ENCODE measurements at regions not wholly inside any gene's neighbourhood (a gene's known extent, or its start where the extent isn't known, plus 50 kb on each side); places are given as distances from the start of the nearest gene placed in this dataset.

DNA sequence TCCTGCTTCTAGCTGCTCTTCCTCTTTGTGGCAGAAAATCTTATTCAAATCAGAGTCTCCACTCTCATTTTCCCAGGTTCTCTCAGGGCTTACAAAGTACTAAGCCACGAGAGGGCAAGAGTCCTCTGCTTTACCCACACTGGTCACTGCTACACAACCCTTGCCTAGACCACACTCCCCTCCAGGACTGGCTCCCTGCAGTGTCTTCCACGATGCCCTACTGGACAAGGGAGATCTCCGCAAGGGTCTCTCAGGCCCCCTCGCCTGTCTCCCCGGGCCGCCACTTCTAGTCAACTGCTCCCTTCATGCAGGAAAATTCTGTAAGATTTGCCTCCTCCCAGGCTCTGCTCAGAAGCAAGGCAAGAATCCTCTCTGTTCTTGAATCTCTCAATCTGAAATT lies 319.6 kb downstream of the RRAGC start:
- DNase-seq (ENCODE audit: low spot score): no peak

DNA sequence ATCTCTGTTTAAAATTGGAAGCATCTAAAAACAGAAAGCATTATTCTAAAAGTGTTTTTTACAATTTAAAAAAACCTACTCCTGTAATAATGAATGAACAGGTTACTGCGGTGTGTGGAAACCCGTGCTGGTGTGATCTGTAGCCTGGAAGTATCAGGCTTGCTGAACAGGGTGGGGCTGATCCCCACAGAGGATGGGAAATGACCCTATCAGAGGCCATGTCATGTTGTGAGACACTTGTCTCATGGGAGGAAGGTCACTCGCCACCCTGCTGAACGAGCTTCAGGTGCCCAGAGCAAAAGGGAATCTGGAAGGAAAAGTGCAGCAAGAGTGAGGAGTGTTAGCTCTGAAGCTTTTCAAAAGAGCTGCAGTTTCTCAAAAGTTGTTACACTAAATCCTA lies 320.7 kb downstream of the RRAGC start:
- no peak for DNase-seq (ENCODE audit: low spot score)

DNA sequence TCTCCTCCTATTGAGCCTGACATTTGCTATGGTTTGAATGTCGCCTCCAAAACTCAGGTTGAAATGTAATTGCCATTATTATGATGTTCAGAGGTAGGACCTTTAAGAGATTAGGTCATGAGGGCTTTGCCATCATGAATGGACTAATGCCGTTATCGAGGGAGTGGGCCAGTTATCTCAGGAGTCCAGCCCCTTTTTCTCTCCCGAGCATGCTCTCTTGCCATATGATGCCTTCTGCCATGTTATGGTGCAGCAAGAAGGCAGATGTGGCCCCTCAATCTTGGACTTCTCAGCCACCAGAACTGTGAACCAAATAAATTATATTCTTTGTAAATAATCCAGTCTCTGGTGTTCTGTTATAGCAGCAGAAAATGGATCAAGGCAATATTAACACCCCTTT lies 323.5 kb downstream of the RRAGC start:
- no peak for DNase-seq (ENCODE audit: low spot score)

DNA sequence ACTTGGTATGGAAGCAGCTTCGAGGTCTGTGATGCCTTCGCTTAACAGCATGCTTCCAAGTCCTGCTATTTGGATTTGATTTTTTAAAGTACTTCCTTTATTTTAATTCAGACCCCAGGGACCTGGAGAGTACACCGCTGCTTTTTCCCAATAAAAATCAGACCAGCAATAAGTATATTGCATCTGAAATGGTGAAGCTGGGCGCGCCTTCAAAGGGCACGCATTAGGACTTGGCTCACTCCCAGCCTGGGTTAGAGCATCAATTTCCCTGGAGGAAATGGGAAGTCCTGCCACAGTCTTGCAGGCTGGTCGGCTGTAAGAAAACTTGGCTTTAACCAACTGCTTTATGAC lies 325.1 kb downstream of the RRAGC start:
- DNase-seq (ENCODE audit: low spot score): no peak

DNA sequence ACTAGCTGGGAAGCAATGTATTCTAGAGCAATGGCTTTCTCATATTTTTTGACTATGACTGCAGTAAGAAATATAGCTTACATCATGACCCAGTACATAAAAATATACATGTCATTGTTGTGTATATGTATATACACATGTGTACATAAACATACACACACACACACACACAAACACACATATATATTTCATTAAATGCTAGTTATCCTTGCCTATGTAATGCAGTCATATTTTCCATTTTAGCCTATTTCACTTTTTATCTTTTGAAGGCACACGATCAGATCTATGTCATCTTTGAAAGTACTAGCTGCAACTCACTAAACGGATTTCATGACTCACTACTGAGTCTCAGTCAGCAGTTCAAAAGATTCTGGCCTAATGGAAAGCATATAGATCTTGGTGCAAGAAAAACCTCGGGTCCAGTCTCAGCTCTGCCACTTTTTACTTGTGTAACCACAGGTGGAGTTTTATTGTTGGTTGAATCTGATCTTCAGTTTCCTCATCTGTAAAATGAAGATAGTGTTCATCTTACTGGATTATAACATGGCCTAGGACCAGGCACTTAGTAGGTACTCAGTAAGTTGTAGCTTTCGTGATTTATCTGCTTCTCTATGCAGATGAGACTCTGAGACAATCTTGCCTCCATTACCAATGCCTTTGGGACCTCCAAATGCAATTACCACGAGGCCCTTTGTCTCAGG lies 325.6 kb downstream of the RRAGC start:
- DNase-seq (ENCODE audit: low spot score): no peak

GRCh38 chr1:38530957-38531356 lies 328.6 kb downstream of the RRAGC start:
- no peak for DNase-seq (ENCODE audit: low spot score)

- no peak for DNase-seq (ENCODE audit: low spot score)
These were observed 329.6 kb downstream of the RRAGC start for GRCh38 chr1:38529946-38530345.

- DNase-seq (ENCODE audit: low spot score): no peak
These were observed 330.2 kb downstream of the RRAGC start for GRCh38 chr1:38529391-38529790.

DNA sequence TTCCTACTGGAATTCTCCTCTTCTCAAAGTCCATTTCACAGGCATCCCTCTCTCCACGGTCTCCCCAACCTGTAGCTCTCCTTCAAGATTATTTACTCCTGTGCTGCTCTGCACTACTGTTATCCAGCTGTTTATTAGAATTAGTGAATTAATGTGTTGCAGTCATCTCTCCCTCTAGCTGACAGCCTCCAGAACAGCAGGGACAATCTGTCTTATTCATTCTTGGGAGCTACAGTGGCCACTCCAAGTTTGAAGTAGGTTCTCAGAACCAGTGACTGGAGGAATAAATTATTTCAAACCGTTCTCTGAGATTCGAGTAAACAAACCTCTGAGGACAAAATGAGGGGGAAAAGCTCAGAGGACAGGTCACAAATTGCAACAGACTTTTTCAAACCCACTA lies 330.9 kb downstream of the RRAGC start:
- no peak for DNase-seq (ENCODE audit: low spot score)

GRCh38 chr1:38527373-38527966 lies 332.1 kb downstream of the RRAGC start:
- no peak for DNase-seq (ENCODE audit: low spot score)

- no peak for DNase-seq (ENCODE audit: low spot score)
These were observed 333.5 kb downstream of the RRAGC start for GRCh38 chr1:38526046-38526445.

- no peak for DNase-seq (ENCODE audit: low spot score)
These were observed 334.1 kb downstream of the RRAGC start for GRCh38 chr1:38525343-38526043.

- DNase-seq (ENCODE audit: low spot score): no peak
These were observed 335.4 kb downstream of the RRAGC start for GRCh38 chr1:38524025-38524641.

DNA sequence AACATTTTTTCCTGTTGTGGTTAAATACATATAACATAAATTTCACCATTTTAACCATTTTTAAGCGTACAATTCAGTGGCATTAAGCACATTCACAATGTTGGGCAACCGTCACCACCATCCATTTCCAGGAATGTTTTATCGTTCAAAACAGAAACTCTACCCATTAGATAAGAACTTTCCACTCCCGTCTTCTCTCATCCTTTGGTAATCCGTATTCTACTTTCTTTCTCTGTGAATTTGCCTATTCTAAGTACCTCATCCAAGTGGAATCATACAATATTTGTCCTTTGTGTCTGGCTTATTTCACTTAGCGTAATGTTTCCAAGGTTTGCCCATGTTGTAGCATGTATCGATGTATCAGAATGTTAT lies 336.0 kb downstream of the RRAGC start:
- DNase-seq (ENCODE audit: low spot score): no peak

DNA sequence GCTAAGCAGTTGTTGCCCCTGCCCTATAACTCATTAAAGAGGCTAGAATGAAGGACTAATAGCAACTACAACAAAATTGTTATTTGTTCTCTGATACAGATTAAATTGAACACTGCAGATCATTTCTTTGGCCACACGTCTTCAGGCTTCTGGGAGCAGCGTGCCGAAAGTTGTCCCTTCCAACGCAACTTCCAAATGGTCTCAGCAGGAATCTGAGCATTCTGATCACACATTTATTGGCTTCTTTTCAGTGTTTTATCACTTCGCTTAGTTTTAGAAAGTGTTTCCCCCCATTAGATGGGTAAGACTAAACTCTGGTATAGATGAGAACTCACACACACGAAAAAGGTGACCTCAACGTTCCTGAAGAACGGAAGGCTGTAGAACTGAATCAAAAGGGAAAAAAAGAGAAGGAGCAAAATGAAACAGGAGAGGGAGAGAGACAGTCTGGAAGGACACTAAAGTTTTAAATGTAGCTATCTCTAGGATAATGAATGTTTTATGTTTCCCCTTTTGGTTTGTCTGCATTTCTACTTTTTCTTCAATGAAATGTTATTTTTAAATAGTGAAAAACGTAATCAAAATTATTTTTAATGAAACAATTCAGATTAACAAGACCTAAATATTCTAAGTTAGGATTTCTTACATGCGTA lies 336.5 kb downstream of the RRAGC start:
- DNase-seq (ENCODE audit: low spot score): no peak

- DNase-seq (ENCODE audit: low spot score): no peak
These were observed 343.0 kb downstream of the RRAGC start for GRCh38 chr1:38516560-38516959.

- DNase-seq (ENCODE audit: low spot score): no peak
These were observed 346.8 kb downstream of the RRAGC start for GRCh38 chr1:38512789-38513188.

DNA sequence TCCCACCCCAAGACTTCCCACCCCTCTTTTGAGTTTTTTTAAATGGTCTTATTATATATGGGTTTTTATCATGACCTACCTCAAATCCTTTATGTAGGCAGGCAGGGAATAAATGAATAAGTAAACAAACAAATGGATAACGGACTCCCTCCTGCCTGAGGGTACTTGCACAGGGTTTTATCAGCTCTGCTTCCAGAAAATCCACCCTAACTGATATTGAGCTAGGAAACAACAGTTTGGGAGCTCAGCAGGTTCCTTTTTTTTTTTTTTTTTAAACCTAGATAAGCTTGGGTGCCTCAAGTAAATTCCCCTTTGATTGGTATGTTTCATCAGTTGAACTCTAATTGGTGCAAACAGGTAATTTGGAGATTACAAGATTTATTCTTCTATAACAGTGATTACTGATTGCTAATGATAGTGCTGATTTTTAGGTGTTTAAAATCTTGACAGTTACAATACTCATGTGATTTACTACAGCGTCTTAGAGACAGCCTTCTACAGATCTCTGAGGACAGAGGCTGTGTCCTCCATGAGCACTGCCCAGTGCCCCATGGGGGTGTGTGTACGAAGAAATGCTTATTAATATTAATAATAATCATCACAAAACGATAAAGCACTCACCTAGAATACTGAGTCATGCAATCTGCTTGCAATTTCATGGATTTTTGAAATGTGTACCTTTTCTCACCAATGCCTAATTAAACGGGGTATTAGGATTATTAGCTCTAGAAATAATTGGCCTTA lies 347.4 kb downstream of the RRAGC start:
- no peak for DNase-seq (ENCODE audit: low spot score)

DNA sequence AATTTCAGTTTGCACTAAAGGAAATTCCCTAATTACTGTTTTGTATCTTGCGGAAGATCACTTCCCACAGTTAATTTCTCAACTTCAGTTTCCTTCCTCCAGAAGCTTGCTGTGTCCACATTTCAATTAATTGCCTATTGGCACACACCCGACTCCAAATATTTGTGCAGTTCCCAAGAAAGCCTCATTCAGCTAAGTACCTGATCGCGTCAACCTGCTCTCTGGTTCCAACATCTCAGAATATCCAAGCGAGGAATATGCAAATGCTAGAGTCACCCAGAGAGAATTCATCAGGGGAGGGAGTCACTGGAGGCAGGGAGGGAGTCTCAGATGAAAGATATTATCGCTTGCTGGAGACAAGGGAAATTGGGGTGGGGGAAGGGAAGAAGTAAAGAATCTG lies 351.3 kb downstream of the RRAGC start:
- DNase-seq (ENCODE audit: low spot score): no peak

DNA sequence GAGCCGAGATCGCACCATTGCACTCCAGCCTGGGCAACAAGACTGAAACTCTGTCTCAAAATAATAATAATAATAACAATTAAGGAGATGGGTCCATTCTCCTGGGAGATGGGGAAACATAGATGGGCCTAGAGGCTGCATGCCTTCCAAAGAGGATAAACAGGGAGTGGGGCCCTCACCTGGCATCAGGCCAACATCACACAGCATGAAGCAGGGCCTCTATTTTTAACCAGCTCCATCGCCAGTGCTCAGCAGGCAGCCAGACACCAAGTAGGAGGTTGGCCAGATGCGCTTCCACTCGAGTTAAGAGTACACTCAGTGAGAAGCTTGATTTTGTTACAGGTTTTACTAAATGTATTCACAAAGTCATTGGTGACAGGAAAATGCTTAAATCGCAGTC lies 352.0 kb downstream of the RRAGC start:
- DNase-seq (ENCODE audit: low spot score): no peak

DNA sequence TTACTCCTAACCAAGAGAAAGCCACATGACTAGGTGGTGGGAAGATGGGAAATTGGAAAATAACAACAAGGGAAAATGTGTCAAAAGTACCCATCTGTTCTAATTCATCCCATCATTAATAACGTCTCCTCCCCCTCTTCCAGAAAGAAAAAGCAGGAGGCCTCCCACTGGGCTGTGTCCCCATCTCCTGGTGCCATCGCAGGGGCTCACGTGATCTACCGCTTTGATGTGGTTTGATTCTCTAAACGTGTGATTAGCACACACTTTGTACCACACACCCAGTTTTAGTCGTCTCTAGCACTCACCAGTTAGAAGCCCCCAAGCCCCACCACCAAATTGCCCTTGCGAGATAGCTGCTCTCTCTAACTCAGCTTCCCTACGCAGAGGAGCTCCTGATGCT lies 353.6 kb downstream of the RRAGC start:
- DNase-seq (ENCODE audit: low spot score): no peak

GRCh38 chr1:38502758-38503157 lies 356.8 kb downstream of the RRAGC start:
- DNase-seq (ENCODE audit: low spot score): no peak

All from AG08396 (cell line).